Liver (tissue), 8 donors: ENCODE measurements at regions not wholly inside any gene's neighbourhood (a gene's known extent, or its start where the extent isn't known, plus 50 kb on each side); places are given as distances from the start of the nearest gene placed in this dataset.

ENCODE experiments used
- DNase-seq: peaks from one replicate; pipeline ENCODE4 v3.0.0-alpha.2; 2017; ENCODE audit warnings: low spot score
- H3K27ac ChIP-seq, 2 donors: one replicate each; pipeline ENCODE4 v1.7.0; 2013; ENCODE audit warnings: inconsistent platforms in 2 of 2, low read length in 2 of 2, control low read depth in 1 of 2, low read depth in 1 of 2, mild to moderate bottlenecking in 1 of 2
- H3K27me3 ChIP-seq, 4 donors: one replicate each; pipeline versions ENCODE4 v1.6.1 to v1.7.0; 2013; ENCODE audit warnings: low read length in 3 of 4, inconsistent platforms in 1 of 4, mild to moderate bottlenecking in 1 of 4, moderate library complexity in 1 of 4; ENCODE audit not compliant: control insufficient read depth in 4 of 4, insufficient read depth in 4 of 4
- H3K36me3 ChIP-seq, 4 donors: one replicate each; pipeline versions ENCODE4 v1.6.1 to v1.7.0; 2013; ENCODE audit warnings: low read length in 3 of 4, mild to moderate bottlenecking in 3 of 4, low read depth in 1 of 4, moderate library complexity in 1 of 4; ENCODE audit not compliant: control insufficient read depth in 4 of 4, insufficient read depth in 3 of 4
- H3K4me1 ChIP-seq, 4 donors: one replicate each; pipeline versions ENCODE4 v1.6.1 to v1.7.0; 2013; ENCODE audit warnings: low read length in 3 of 4, mild to moderate bottlenecking in 3 of 4, moderate library complexity in 1 of 4; ENCODE audit not compliant: control insufficient read depth in 4 of 4, insufficient read depth in 4 of 4
- H3K4me3 ChIP-seq, 3 donors: one replicate each; pipeline versions ENCODE4 v1.6.1 to v1.7.0; 2013; ENCODE audit warnings: low read length in 3 of 3, control low read depth in 1 of 3, low read depth in 1 of 3, mild to moderate bottlenecking in 1 of 3
- H3K9ac ChIP-seq, 2 donors: one replicate each; pipeline ENCODE4 v1.7.0; 2013; ENCODE audit warnings: low read length in 2 of 2, mild to moderate bottlenecking in 2 of 2, moderate library complexity in 2 of 2, control low read depth in 1 of 2, low read depth in 1 of 2
- H3K9me3 ChIP-seq, 4 donors: one replicate each; pipeline versions ENCODE4 v1.6.1 to v1.7.0; 2013; ENCODE audit warnings: low read length in 3 of 4; ENCODE audit not compliant: control insufficient read depth in 4 of 4
- EGR1 ChIP-seq, 2 donors: IDR thresholded peaks; 2 replicates each; pipeline ENCODE4 v1.6.1; 2016 to 2018; ENCODE audit warnings: antibody characterized with exemption in 2 of 2, low read depth in 2 of 2
- FOXA1 ChIP-seq: IDR thresholded peaks from 2 replicates; pipeline ENCODE4 v1.6.1; 2016; ENCODE audit warnings: antibody characterized with exemption
- FOXA2 ChIP-seq: IDR thresholded peaks from 2 replicates; pipeline ENCODE4 v1.6.1; 2016; ENCODE audit warnings: antibody characterized with exemption
- GABPA ChIP-seq, 2 donors: IDR thresholded peaks in 1 of 2; conservative IDR thresholded peaks in 1 of 2; 2 replicates each; pipeline ENCODE4 v1.6.1; 2016; ENCODE audit warnings: antibody characterized with exemption in 2 of 2, mild to moderate bottlenecking in 1 of 2, moderate library complexity in 1 of 2
- HNF4A ChIP-seq, 2 donors: conservative IDR thresholded peaks; 2 replicates each; pipeline ENCODE4 v1.6.1; 2016; ENCODE audit warnings: antibody characterized with exemption in 2 of 2, mild to moderate bottlenecking in 2 of 2
- HNF4G ChIP-seq: IDR thresholded peaks from 2 replicates; pipeline ENCODE4 v1.6.1; 2016; ENCODE audit warnings: antibody characterized with exemption
- JUND ChIP-seq, 2 donors: IDR thresholded peaks; 2 replicates each; pipeline ENCODE4 v1.6.1; 2016; ENCODE audit warnings: antibody characterized with exemption in 2 of 2
- NR2F2 ChIP-seq: IDR thresholded peaks from 2 replicates; pipeline ENCODE4 v1.6.1; 2016; ENCODE audit warnings: antibody characterized with exemption
- RAD21 ChIP-seq, 2 donors: IDR thresholded peaks; 2 replicates each; pipeline ENCODE4 v1.6.1; 2016; ENCODE audit warnings: antibody characterized with exemption in 2 of 2, mild to moderate bottlenecking in 2 of 2
- REST ChIP-seq: IDR thresholded peaks from 2 replicates; pipeline ENCODE4 v1.6.1; 2016; ENCODE audit warnings: antibody characterized with exemption, mild to moderate bottlenecking
- RXRA ChIP-seq, 2 donors: IDR thresholded peaks; 2 replicates each; pipeline ENCODE4 v1.6.1; 2017 to 2018; ENCODE audit warnings: antibody characterized with exemption in 2 of 2, mild to moderate bottlenecking in 1 of 2
- SP1 ChIP-seq: IDR thresholded peaks from 2 replicates; pipeline ENCODE4 v1.6.1; 2018; ENCODE audit warnings: antibody characterized with exemption, mild to moderate bottlenecking
- TAF1 ChIP-seq: conservative IDR thresholded peaks from 2 replicates; pipeline ENCODE4 v1.6.1; 2016; ENCODE audit warnings: antibody characterized with exemption, mild to moderate bottlenecking
- YY1 ChIP-seq: IDR thresholded peaks from 2 replicates; pipeline ENCODE4 v1.6.1; 2016; ENCODE audit warnings: antibody characterized with exemption, mild to moderate bottlenecking
- WGBS: extraction: QIAGEN DNeasy Blood & Tissue Kit; methylation state at CpG from one replicate; pipeline ENCODE4 v1.1.7; 2013; 5-methylcytosine and 5-hydroxymethylcytosine counted together
- TF ChIP-seq, protein P1 (sequence below): IDR thresholded peaks from 2 replicates; pipeline ENCODE4 v1.6.1; 2016; ENCODE audit warnings: antibody characterized with exemption
- TF ChIP-seq, protein P2 (sequence below): fragments of 150-350 bp; IDR thresholded peaks from 2 replicates; pipeline ENCODE4 v1.5.1; 2017; ENCODE audit warnings: improper control_type of control experiment, low read depth, low read length; ENCODE audit not compliant: missing input control
- TF ChIP-seq, protein P3 (sequence below): IDR thresholded peaks from 2 replicates; pipeline ENCODE4 v1.6.1; 2016; ENCODE audit warnings: antibody characterized with exemption
- TF ChIP-seq, protein P4 (sequence below): IDR thresholded peaks from 2 replicates; pipeline ENCODE4 v1.6.1; 2016; ENCODE audit warnings: antibody characterized with exemption
- donor health status: healthy.
- donor health status: healthy.
- donor health status: healthy.
- donor health status: healthy.
- donor health status: healthy.

DNA sequence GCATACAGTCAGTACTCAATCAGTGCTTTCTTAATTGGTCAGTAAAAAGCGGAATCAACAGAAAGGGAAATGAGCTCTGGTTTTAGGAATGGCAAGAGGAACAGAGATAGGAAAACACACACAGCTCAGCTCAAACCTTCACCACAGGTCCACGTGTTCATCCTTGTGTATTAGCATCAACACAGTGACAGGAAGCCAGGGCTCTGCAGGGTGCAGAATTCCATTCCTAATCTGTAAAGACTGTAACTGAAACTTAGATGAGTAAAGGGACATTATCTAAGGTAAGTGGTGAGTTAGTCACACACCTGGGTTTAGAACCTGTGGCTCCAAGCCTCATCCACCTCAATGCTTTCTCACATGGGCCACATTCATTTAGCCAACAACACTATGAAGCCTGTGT lies 1242.2 kb upstream of the TMEM132C start:
- H3K9me3 ChIP-seq, result no peaks in the 10 kb centered on the region
- no peak overlapping the region for H3K4me3 ChIP-seq
- no peak overlapping the region for H3K9ac ChIP-seq
- 74% methylated on average over 2 of the region's 2 CpGs for whole genome bisulfite sequencing
- DNase-seq, result no peak
- TF ChIP-seq YY1 (no peak), TAF1 (no peak), NR2F2 (no peak), RAD21 (IDR thresholded peaks at IDR 0.05) (no peak), HNF4G (no peak), SP1 (no peak), RXRA (IDR thresholded peaks at IDR 0.05) (no peak), GABPA (IDR thresholded peaks at IDR 0.05 in 1 of 2, conservative IDR thresholded peaks at IDR 0.05 in 1 of 2) (no peak), HNF4A (conservative IDR thresholded peaks at IDR 0.05) (no peak), FOXA2 (no peak), EGR1 (IDR thresholded peaks at IDR 0.05; ENCODE audit: low read depth in 2 of 2) (no peak), FOXA1 (no peak), REST (no peak), JUND (IDR thresholded peaks at IDR 0.05) (no peak)
- TF ChIP-seq, protein P1, sequence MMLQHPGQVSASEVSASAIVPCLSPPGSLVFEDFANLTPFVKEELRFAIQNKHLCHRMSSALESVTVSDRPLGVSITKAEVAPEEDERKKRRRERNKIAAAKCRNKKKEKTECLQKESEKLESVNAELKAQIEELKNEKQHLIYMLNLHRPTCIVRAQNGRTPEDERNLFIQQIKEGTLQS, result no peak
- TF ChIP-seq, protein P2, sequence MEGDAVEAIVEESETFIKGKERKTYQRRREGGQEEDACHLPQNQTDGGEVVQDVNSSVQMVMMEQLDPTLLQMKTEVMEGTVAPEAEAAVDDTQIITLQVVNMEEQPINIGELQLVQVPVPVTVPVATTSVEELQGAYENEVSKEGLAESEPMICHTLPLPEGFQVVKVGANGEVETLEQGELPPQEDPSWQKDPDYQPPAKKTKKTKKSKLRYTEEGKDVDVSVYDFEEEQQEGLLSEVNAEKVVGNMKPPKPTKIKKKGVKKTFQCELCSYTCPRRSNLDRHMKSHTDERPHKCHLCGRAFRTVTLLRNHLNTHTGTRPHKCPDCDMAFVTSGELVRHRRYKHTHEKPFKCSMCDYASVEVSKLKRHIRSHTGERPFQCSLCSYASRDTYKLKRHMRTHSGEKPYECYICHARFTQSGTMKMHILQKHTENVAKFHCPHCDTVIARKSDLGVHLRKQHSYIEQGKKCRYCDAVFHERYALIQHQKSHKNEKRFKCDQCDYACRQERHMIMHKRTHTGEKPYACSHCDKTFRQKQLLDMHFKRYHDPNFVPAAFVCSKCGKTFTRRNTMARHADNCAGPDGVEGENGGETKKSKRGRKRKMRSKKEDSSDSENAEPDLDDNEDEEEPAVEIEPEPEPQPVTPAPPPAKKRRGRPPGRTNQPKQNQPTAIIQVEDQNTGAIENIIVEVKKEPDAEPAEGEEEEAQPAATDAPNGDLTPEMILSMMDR, result no peak
- TF ChIP-seq, protein P3, sequence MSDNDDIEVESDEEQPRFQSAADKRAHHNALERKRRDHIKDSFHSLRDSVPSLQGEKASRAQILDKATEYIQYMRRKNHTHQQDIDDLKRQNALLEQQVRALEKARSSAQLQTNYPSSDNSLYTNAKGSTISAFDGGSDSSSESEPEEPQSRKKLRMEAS, result no peak
- TF ChIP-seq, protein P4, sequence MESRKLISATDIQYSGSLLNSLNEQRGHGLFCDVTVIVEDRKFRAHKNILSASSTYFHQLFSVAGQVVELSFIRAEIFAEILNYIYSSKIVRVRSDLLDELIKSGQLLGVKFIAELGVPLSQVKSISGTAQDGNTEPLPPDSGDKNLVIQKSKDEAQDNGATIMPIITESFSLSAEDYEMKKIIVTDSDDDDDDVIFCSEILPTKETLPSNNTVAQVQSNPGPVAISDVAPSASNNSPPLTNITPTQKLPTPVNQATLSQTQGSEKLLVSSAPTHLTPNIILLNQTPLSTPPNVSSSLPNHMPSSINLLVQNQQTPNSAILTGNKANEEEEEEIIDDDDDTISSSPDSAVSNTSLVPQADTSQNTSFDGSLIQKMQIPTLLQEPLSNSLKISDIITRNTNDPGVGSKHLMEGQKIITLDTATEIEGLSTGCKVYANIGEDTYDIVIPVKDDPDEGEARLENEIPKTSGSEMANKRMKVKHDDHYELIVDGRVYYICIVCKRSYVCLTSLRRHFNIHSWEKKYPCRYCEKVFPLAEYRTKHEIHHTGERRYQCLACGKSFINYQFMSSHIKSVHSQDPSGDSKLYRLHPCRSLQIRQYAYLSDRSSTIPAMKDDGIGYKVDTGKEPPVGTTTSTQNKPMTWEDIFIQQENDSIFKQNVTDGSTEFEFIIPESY, result no peak
- no peak overlapping the region for H3K27ac ChIP-seq
- no peaks in the 10 kb centered on the region for H3K36me3 ChIP-seq
- H3K4me1 ChIP-seq, result no peaks in the 10 kb centered on the region
- peaks cover 0 to 5% (median 0%) of the 10 kb centered on the region in 4 donors for H3K27me3 ChIP-seq
